Progenitor cell of endocrine pancreas (in vitro differentiated cells): ENCODE measurements at regions not wholly inside any gene's neighbourhood (a gene's known extent, or its start where the extent isn't known, plus 50 kb on each side); places are given as distances from the start of the nearest gene placed in this dataset.

Source experiments
- DNase-seq: peaks from one replicate; pipeline ENCODE4 v3.0.0; 2021; ENCODE audit warnings: low spot score; ENCODE audit not compliant: unreplicated experiment
- H3K27ac Mint-ChIP-seq: 2 replicates; pipeline ENCODE4 v1.8.0; 2021; ENCODE audit warnings: mild to moderate bottlenecking, moderate library complexity, mixed read lengths
- H3K27me3 Mint-ChIP-seq: 2 replicates; pipeline ENCODE4 v1.8.0; 2021; ENCODE audit warnings: mixed read lengths
- H3K36me3 Mint-ChIP-seq: 2 replicates; pipeline ENCODE4 v1.8.0; 2022; ENCODE audit warnings: mixed read lengths; ENCODE audit not compliant: insufficient read depth
- H3K4me1 Mint-ChIP-seq: 2 replicates; pipeline ENCODE4 v1.8.0; 2021; ENCODE audit warnings: low read depth, mixed read lengths
- H3K4me3 Mint-ChIP-seq: 2 replicates; pipeline ENCODE4 v1.8.0; 2021; ENCODE audit warnings: low read depth, mild to moderate bottlenecking, moderate library complexity, mixed read lengths
- H3K9me3 Mint-ChIP-seq: 2 replicates; pipeline ENCODE4 v1.8.0; 2021; ENCODE audit warnings: low read depth, mixed read lengths
- CTCF ChIP-seq: fragments of 200-600 bp; sonication (generic); IDR thresholded peaks from one replicate; pipeline ENCODE4 v1.5.0; 2021; ENCODE audit warnings: antibody characterized with exemption, mild to moderate bottlenecking; ENCODE audit not compliant: unreplicated experiment

DNA sequence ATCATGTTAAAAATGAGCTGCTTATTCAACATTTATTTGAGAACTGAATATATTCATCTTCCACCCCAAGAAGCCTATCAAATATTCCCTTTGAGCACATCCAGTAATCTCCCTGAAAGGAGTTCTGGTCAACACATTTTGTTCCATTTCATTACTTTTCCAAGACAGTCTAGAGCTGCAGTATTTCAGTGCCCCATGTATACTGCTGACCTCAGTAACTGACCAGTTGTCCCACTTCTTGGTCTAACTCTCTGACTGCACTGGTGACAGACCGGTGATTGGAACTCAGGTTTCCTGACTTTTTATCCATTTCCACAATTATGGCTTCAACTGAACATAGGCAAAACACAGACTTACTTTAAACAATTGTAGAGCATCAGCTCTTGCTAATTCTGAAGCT is 206.8 kb upstream of the NPSR1 start:
- no peaks in the 10 kb centered on the region for H3K27me3 Mint-ChIP-seq
- H3K9me3 Mint-ChIP-seq = peaks cover 8% of the 10 kb centered on the region
- DNase-seq = no peak
- H3K4me3 Mint-ChIP-seq = no peak overlapping the region
- H3K27ac Mint-ChIP-seq = no peak overlapping the region
- H3K4me1 Mint-ChIP-seq = peaks cover 3% of the 10 kb centered on the region
- no peaks in the 10 kb centered on the region for H3K36me3 Mint-ChIP-seq
- TF ChIP-seq CTCF = no peak

- H3K27me3 Mint-ChIP-seq = no peaks in the 10 kb centered on the region
- no peak for TF ChIP-seq CTCF
- peaks cover 4% of the 10 kb centered on the region for H3K9me3 Mint-ChIP-seq
- no peak overlapping the region for H3K4me3 Mint-ChIP-seq
- no peak for DNase-seq
- H3K4me1 Mint-ChIP-seq = peaks cover 3% of the 10 kb centered on the region
- no peaks in the 10 kb centered on the region for H3K36me3 Mint-ChIP-seq
- H3K27ac Mint-ChIP-seq = no peak overlapping the region
Measured at GRCh38 chr7:34451923-34452322, 206.1 kb upstream of the NPSR1 start.

DNA sequence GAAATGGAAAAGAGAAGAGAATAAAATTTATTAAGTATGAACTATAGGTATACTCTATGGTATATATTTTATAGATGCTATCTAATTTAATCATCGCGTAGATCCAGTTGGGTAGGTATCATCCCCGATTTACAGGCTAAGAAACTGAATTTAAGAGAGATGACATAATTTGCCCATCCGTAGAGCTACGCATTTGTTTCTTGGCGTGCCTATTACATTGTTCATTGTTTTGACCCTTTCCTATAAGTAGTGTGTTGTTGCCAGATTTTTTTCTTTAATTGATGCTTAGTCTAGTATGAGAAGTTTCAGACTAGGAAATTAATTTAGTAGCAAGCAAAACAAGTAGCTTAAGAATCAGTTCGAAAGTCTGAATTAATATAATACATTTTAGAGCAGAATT is 205.7 kb upstream of the NPSR1 start:
- Mint-ChIP-seq H3K9me3 (peaks cover 4% of the 10 kb centered on the region), H3K27me3 (no peaks in the 10 kb centered on the region), H3K27ac (no peak overlapping the region), H3K4me3 (no peak overlapping the region), H3K36me3 (no peaks in the 10 kb centered on the region), H3K4me1 (peaks cover 3% of the 10 kb centered on the region)
- no peak for TF ChIP-seq CTCF
- no peak for DNase-seq

- no peak for TF ChIP-seq CTCF
- Mint-ChIP-seq H3K4me1 (peaks cover 3% of the 10 kb centered on the region), H3K36me3 (no peaks in the 10 kb centered on the region), H3K9me3 (peaks cover 4% of the 10 kb centered on the region), H3K27me3 (no peaks in the 10 kb centered on the region), H3K4me3 (no peak overlapping the region), H3K27ac (no peak overlapping the region)
- DNase-seq = no peak
Measured at GRCh38 chr7:34453150-34453549, 204.9 kb upstream of the NPSR1 start.

DNA sequence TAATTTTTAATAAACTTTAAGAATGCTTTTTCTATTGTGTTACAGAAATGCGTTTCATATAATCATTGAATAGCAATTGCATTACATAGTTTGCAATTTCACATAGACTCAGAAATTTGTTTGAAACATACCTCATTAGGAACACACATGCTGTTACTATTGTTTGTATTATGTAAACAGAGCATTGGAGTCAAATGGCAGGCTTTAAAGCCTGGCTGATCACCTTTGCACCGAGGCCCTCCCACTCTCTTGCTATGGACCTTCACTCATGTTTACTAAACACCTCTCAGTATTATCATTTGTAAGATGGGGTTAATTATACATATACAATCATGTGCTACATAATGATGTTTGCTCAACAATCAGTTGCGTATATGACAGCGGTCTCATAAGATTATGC is 203.6 kb upstream of the NPSR1 start:
- Mint-ChIP-seq H3K27ac (no peak overlapping the region), H3K27me3 (no peaks in the 10 kb centered on the region), H3K4me1 (peaks cover 3% of the 10 kb centered on the region), H3K36me3 (no peaks in the 10 kb centered on the region), H3K9me3 (peaks cover 7% of the 10 kb centered on the region), H3K4me3 (no peak overlapping the region)
- no peak for TF ChIP-seq CTCF
- DNase-seq = no peak
